ENCODE measurements at regions not wholly inside any gene's neighbourhood (a gene's known extent, or its start where the extent isn't known, plus 50 kb on each side); places are given as distances from the start of the nearest gene placed in this dataset.
"Not testable (repeated sequence)": the region's sequence is repeated elsewhere in the genome, so short reads cannot be mapped to it uniquely, and the experiment has no call there.

DNA sequence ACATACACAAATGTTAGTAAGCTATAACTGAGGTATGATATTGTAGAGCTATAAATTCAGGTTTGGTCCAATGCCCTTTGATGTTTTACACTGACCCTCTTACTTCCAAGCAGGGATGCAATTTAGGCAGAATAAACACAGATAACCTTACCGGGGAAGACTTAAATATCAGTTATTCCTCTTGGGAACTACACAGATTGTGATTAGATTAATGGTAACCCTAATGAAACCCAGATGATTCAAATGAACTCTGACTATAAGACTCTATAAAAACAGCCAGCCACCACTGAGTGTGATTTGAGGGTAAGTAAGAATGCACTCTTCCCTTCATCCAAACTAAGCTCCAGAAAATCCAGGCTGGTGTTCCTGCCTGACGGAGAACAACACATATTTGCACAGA lies 891.1 kb downstream of the NXPH1 start:
- no peak for DNase-seq (ENCODE audit: low read depth)
- no peak overlapping the region for H3K4me3 ChIP-seq (ENCODE audit: low read depth, low read length)
- TF ChIP-seq, protein P1, sequence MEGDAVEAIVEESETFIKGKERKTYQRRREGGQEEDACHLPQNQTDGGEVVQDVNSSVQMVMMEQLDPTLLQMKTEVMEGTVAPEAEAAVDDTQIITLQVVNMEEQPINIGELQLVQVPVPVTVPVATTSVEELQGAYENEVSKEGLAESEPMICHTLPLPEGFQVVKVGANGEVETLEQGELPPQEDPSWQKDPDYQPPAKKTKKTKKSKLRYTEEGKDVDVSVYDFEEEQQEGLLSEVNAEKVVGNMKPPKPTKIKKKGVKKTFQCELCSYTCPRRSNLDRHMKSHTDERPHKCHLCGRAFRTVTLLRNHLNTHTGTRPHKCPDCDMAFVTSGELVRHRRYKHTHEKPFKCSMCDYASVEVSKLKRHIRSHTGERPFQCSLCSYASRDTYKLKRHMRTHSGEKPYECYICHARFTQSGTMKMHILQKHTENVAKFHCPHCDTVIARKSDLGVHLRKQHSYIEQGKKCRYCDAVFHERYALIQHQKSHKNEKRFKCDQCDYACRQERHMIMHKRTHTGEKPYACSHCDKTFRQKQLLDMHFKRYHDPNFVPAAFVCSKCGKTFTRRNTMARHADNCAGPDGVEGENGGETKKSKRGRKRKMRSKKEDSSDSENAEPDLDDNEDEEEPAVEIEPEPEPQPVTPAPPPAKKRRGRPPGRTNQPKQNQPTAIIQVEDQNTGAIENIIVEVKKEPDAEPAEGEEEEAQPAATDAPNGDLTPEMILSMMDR (IDR thresholded peaks at IDR 0.05; ENCODE audit: insufficient read depth, low read depth, low read length) = no peak

DNA sequence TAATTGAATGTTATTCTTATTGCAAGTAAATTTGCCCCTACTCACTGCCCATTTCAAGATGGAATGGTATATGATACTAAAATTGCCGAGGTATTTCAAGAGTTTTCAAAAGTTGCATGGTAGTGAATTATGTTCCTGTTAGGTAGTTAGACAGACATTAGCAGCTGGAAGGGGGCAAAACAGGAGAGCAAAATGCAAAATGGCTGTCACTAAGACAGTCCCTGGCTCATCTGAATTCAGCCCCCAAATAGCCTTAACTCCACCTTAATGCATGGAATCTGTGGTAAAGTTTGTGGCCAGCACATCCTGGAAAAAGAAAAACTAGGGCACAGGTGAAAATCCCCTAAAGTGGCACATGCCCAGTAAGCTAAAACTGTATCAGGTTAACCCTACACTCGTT lies 894.9 kb downstream of the NXPH1 start:
- H3K4me3 ChIP-seq (ENCODE audit: low read depth, low read length) = no peak overlapping the region
- TF ChIP-seq, protein P1 (IDR thresholded peaks at IDR 0.05; ENCODE audit: insufficient read depth, low read depth, low read length) = no peak
- no peak for DNase-seq (ENCODE audit: low read depth)

DNA sequence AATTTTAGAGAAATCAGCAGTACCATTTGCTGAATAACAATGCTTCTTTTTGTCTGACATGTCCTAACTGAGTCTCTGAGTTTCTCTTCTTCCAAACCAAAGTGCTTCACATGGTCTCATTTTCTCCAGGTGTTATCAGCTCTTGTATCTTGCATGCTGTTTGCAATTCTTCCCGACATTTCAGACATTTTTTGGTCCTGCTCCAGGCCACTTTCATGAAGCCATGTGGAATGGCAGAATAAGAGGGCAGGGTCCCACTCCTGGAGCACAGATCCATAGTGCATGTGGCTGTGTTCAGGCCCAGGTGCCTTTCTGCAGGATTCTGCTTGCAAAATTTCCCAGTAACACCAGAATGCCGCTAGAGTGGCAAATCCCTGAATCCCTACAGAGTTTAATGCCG lies 916.2 kb downstream of the NXPH1 start:
- TF ChIP-seq, protein P1 (IDR thresholded peaks at IDR 0.05; ENCODE audit: insufficient read depth, low read depth, low read length) = no peak
- H3K4me3 ChIP-seq (ENCODE audit: low read depth, low read length) = no peak overlapping the region
- no peak for DNase-seq (ENCODE audit: low read depth)

DNA sequence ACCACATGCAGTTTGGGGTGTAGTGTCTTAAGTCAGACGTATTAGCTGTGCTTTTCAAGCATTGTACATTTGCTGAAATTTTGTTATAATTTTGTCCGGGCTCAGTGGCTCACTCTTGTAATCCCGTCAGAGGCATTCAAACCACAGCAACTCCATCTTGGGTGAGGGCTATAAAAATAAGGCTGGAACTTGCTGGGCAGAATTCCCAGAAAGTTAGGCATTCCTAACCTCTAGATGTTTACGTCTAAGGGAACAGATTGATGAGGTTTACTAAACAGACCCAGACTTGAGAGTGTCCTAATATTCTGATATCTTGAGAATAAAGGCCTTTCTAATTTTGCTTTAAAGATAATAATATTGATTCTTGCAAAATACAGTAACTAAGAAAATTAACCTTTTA lies 957.8 kb downstream of the NXPH1 start:
- peak; percentile 0 for DNase-seq (ENCODE audit: low read depth)
- no peak overlapping the region for H3K4me3 ChIP-seq (ENCODE audit: low read depth, low read length)
- TF ChIP-seq, protein P1 (IDR thresholded peaks at IDR 0.05; ENCODE audit: insufficient read depth, low read depth, low read length) = no peak

DNA sequence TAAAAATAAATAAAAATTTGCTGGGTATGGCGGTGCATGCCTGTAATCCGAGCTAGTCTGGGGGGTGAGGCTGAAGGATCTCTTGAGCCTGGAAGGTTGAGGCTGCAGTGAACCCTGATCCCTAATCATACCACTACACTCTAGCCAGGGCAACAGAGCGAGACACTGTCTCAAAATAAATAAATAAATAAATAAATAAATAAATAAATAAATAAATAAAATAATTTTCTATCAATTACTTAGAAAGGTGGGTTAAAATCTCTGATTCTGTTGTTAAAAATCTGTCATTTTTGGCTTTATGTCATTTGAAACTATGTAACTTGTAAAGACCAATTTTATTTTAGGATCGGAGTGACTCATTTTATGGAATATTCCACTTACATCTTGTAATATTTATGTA lies 958.6 kb downstream of the NXPH1 start:
- no peak for DNase-seq (ENCODE audit: low read depth)
- H3K4me3 ChIP-seq (ENCODE audit: low read depth, low read length) = no peak overlapping the region
- TF ChIP-seq, protein P1 (IDR thresholded peaks at IDR 0.05; ENCODE audit: insufficient read depth, low read depth, low read length) = no peak

DNA sequence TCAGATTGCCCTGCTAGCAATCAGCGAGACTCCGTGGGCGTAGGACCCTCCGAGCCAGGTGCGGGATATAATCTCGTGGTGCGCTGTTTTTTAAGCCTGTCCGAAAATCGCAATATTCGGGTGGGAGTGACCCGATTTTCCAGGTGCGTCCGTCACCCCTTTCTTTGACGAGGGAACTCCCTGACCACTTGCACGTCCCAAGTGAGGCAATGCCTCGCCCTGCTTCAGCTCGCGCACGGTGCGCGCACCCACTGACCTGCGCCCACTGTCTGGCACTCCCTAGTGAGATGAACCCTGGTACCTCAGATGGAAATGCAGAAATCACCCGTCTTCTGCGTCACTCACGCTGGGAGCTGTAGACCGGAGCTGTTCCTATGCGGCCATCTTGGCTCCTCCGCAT lies 971.0 kb downstream of the NXPH1 start:
- not testable (repeated sequence) for H3K4me3 ChIP-seq (ENCODE audit: low read depth, low read length); DNase-seq (ENCODE audit: low read depth)

DNA sequence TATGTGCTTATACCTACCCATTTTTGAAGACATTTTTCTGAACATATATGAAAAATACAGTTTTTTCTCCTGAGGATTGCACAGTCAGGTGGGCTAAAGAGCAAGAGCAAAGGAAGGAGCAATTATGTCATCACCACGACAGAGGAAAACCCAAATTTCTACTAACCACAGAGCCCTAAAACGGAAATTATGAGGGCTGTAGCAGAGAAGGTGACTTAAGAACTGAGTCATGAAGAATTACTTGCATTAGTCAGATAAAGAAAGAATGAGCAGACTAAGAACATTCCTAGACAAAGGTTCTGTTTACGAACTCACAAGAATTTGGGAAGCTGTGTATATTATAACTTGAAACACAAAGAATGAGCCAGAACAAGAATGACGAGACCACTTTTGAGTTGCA lies 974.4 kb downstream of the NXPH1 start:
- H3K4me3 ChIP-seq (ENCODE audit: low read depth, low read length) = no peak overlapping the region
- DNase-seq (ENCODE audit: low read depth) = no peak
- TF ChIP-seq, protein P1 (IDR thresholded peaks at IDR 0.05; ENCODE audit: insufficient read depth, low read depth, low read length) = no peak
